ENCODE measurements at regions not wholly inside any gene's neighbourhood (a gene's known extent, or its start where the extent isn't known, plus 50 kb on each side); places are given as distances from the start of the nearest gene placed in this dataset.

DNA sequence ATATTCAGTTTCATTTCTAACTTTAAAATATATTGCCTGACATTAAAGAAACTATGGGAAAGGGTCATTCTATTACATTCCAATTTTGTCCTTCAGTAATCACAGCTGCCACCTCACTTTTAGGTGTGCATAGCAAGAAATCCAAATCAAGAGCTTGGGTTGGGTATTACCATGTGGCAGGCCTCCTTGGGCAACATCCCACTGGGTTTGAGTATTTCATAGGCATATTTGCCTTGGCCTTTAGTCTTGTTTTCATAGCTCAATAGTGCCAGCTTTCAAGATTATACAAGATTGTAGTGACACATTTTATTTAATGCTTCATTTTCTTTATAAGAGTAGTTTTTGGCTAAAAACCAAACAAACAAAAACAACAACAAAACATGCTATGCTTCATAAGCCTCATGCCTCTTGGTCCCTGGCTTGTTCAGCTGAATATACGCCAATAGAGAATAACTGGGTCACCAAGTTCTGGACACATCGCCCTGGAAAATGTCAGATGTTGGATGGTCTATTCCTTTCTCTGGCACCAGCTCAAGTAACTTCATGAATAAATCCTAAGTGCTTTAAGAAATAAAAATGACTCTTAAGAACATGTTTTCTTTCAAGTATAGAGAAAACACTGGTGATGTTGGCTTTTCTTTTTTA, 167.4 kb upstream of the STARD13 start:
- TF ChIP-seq POLR2A (IDR thresholded peaks at IDR 0.05; ENCODE audit: low read length) (no peak), GATA1 (IDR thresholded peaks at IDR 0.05; ENCODE audit: low read depth, low read length) (no peak)
